Osteocyte (in vitro differentiated cells): ENCODE measurements at regions not wholly inside any gene's neighbourhood (a gene's known extent, or its start where the extent isn't known, plus 50 kb on each side); places are given as distances from the start of the nearest gene placed in this dataset.

Experiments
- DNase-seq: peaks from one replicate; pipeline ENCODE4 v3.0.0; 2021; ENCODE audit warnings: mixed read lengths; ENCODE audit not compliant: unreplicated experiment; ENCODE audit errors: extremely low spot score
- H3K27ac Mint-ChIP-seq: one replicate; pipeline ENCODE4 v1.8.0; 2021; ENCODE audit warnings: mild to moderate bottlenecking, mixed read lengths; ENCODE audit not compliant: unreplicated experiment
- H3K27me3 Mint-ChIP-seq: one replicate; pipeline ENCODE4 v1.8.0; 2021; ENCODE audit warnings: mixed read lengths; ENCODE audit not compliant: unreplicated experiment
- H3K36me3 Mint-ChIP-seq: one replicate; pipeline ENCODE4 v1.8.0; 2021; ENCODE audit warnings: mixed read lengths; ENCODE audit not compliant: unreplicated experiment
- H3K4me1 Mint-ChIP-seq: one replicate; pipeline ENCODE4 v1.8.0; 2021; ENCODE audit warnings: mixed read lengths; ENCODE audit not compliant: unreplicated experiment
- H3K4me3 Mint-ChIP-seq: one replicate; pipeline ENCODE4 v1.8.0; 2021; ENCODE audit warnings: mild to moderate bottlenecking, moderate library complexity, mixed read lengths; ENCODE audit not compliant: unreplicated experiment
- H3K9me3 Mint-ChIP-seq: one replicate; pipeline ENCODE4 v1.8.0; 2021; ENCODE audit warnings: mixed read lengths; ENCODE audit not compliant: unreplicated experiment
- CTCF ChIP-seq: fragments of 200-600 bp; sonication (generic); IDR thresholded peaks from 2 replicates; pipeline ENCODE4 v1.5.0; 2021; ENCODE audit warnings: antibody characterized with exemption, mild to moderate bottlenecking, moderate library complexity

GRCh38 chr10:10914144-10914543, 103.5 kb upstream of the CELF2 start:
- H3K9me3 Mint-ChIP-seq: no peaks in the 10 kb centered on the region
- no peaks in the 10 kb centered on the region for H3K36me3 Mint-ChIP-seq
- no peak for DNase-seq
- TF ChIP-seq CTCF: no peak
- no peaks in the 10 kb centered on the region for H3K27me3 Mint-ChIP-seq
- H3K4me1 Mint-ChIP-seq: peaks cover 22% of the 10 kb centered on the region
- no peak overlapping the region for H3K27ac Mint-ChIP-seq
- no peak overlapping the region for H3K4me3 Mint-ChIP-seq

- no peak for DNase-seq
- Mint-ChIP-seq H3K27me3 (no peaks in the 10 kb centered on the region), H3K9me3 (no peaks in the 10 kb centered on the region), H3K4me3 (no peak overlapping the region), H3K36me3 (no peaks in the 10 kb centered on the region), H3K4me1 (peaks cover 30% of the 10 kb centered on the region), H3K27ac (no peak overlapping the region)
- no peak for TF ChIP-seq CTCF
These were observed 102.5 kb upstream of the CELF2 start for GRCh38 chr10:10915215-10915614.

GRCh38 chr10:10917031-10917430, 100.6 kb upstream of the CELF2 start:
- no peak overlapping the region for H3K27ac Mint-ChIP-seq
- peaks cover 20% of the 10 kb centered on the region for H3K4me1 Mint-ChIP-seq
- no peak overlapping the region for H3K4me3 Mint-ChIP-seq
- H3K9me3 Mint-ChIP-seq: no peaks in the 10 kb centered on the region
- no peak for TF ChIP-seq CTCF
- no peaks in the 10 kb centered on the region for H3K27me3 Mint-ChIP-seq
- H3K36me3 Mint-ChIP-seq: no peaks in the 10 kb centered on the region
- no peak for DNase-seq

- Mint-ChIP-seq H3K36me3 (no peaks in the 10 kb centered on the region), H3K27ac (no peak overlapping the region), H3K4me3 (no peak overlapping the region), H3K4me1 (peaks cover 8% of the 10 kb centered on the region), H3K9me3 (no peaks in the 10 kb centered on the region), H3K27me3 (no peaks in the 10 kb centered on the region)
- DNase-seq: no peak
- no peak for TF ChIP-seq CTCF
These were observed 97.7 kb upstream of the CELF2 start for GRCh38 chr10:10919976-10920375.

GRCh38 chr10:10921826-10922461, 95.7 kb upstream of the CELF2 start:
- DNase-seq: no peak
- peaks cover 8% of the 10 kb centered on the region for H3K4me1 Mint-ChIP-seq
- H3K9me3 Mint-ChIP-seq: no peaks in the 10 kb centered on the region
- H3K27ac Mint-ChIP-seq: no peak overlapping the region
- TF ChIP-seq CTCF: no peak
- no peak overlapping the region for H3K4me3 Mint-ChIP-seq
- H3K36me3 Mint-ChIP-seq: no peaks in the 10 kb centered on the region
- H3K27me3 Mint-ChIP-seq: no peaks in the 10 kb centered on the region
